ENCODE measurements at regions not wholly inside any gene's neighbourhood (a gene's known extent, or its start where the extent isn't known, plus 50 kb on each side); places are given as distances from the start of the nearest gene placed in this dataset.

GRCh38 chr3:180854887-180855286, 57.6 kb upstream of the FXR1 start:
- TF ChIP-seq YY1 (IDR thresholded peaks at IDR 0.05; ENCODE audit: insufficient read depth, insufficient read length) (no peak), ZNF274 (IDR thresholded peaks at IDR 0.05; ENCODE audit: low read depth, low read length) (no peak)
